HCEC 1CT (cell line): ENCODE measurements at regions not wholly inside any gene's neighbourhood (a gene's known extent, or its start where the extent isn't known, plus 50 kb on each side); places are given as distances from the start of the nearest gene placed in this dataset.
"Not testable (repeated sequence)": the region's sequence is repeated elsewhere in the genome, so short reads cannot be mapped to it uniquely, and the experiment has no call there.

Experiments used
- DNase-seq: peaks from one replicate; pipeline ENCODE4 v3.0.0-alpha.2; 2017

DNA sequence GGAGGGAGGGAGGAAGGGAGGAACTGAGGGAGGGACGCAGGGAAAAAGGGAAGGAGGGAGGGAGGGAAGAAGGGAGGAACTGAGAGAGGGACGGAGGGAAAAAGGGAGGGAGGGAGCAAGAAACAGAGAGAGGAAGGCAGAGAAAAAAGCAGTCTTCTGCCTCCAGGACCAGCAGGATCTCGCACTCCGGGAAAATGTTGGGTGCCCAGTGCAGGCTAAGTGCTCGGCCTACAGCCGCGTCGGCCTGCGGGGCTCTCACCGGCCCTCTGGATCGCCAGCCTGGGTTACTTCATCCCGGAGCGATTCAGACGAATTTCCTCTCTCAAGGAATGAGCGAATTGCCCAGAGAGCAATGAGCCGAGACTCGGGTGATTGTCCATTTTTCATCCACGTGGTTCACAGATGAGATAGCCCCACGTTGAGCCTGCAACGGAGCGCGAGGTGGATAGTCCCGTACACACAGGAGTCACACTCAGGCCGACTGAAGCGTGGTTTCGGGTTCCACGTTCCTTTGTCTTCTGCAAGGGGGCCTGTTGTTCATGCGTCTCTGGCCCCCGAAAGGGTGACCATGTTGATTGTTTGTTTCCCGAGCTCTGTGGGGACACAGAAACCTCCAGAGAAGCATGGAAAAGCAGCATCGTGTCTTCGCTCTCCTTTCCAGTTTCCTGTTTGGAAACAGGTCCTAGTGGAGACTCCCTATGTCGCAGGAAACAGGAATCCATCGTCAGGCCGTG is 1937.1 kb upstream of the DEFB115 start:
- DNase-seq, result not testable (repeated sequence)

DNA sequence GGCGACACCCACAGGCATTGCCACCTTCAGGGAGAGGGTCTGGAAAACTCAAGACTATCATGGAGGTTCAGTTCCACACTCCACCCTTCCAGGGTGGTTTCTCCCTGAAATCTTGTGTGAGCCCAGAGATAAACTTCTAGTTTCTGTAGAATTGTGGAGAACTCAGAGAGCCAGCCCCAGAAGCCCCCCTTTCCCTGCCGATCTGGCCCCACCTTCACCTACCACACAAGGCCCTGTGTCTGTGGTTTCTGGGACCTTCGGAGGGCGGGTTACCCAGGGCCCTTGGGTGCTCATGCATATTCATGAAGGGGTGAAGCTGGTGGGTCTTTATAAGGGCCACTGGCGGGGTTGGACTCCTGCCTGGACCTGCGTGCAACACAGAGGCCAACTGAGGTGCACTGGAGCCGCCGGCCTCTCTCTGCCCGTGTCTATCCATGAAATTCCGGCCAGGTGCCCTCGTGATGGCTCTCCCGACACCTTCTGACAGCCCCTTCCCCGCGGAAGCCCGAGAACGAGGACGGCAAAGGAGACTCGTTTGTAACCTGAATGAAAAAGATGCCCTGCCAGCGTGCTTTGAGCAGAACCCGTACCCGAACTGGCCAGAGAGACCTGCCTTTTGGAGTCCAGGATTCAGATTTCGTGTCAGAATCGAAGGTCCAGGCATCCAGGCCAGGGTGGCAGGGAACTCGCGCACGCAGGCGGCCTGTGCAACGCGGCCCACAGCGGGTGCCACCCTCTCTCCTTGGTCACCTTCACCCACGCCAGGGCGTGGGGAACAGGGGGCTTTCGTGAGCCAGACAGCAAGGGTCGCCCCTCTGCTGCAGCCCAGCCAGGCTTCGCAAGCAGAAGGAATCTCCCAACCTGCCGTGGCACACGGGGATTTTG is 1933.6 kb upstream of the DEFB115 start:
- not testable (repeated sequence) for DNase-seq

DNA sequence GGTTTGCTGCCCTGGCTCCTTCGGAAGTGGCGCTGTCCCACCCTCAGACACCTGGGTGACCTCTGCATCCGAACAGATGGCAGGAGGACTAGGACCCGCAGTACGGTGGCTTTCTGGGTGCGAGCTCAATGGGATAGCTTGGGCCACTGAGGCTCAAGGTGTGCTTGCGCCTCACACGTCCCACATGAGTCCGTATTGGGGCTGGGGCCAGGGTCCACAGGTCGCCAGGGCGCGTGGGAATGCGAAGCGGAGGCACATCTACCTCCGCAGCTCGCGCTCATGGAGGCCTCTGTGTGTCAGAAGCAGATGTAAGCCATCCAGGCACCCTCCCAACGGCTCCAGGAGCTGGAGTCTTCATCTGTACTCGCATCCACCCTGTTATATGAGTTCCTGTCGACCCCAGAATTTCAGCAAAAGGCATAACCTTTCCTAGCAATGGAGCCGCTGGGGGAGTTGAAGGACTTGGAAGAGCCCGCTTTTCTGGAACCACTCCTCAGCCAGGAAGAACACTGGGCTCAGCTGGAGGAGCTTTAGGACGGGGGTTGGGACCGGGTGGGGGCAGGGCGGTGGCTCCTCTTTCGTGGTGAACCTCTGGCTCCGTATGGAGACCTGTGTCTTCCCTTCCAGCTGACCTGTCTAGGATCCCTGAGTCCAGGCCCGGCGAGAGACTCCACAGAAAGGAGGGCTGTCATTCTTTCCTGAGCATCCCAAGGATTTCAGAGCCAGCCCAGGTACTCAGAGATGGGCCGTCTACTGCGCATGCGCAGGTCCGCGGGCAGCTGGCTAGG is 1932.8 kb upstream of the DEFB115 start:
- not testable (repeated sequence) for DNase-seq

DNA sequence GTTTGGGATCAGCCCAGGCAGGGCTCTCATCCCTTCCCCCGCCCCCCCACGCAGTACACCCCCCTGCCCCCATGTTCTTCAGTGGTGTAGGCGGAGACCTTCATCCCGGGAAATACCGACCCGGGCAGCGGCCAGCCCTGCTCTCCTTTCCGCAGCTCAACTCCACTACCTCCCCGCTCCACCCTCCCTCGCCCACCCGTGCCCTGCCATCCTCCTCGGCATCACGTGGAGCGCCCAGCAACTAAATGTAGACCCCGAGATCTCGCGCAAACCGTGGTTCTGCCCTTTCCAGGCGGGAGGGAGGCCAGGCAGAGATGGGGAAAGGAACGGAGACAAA is 1932.2 kb upstream of the DEFB115 start:
- DNase-seq, result no peak

DNA sequence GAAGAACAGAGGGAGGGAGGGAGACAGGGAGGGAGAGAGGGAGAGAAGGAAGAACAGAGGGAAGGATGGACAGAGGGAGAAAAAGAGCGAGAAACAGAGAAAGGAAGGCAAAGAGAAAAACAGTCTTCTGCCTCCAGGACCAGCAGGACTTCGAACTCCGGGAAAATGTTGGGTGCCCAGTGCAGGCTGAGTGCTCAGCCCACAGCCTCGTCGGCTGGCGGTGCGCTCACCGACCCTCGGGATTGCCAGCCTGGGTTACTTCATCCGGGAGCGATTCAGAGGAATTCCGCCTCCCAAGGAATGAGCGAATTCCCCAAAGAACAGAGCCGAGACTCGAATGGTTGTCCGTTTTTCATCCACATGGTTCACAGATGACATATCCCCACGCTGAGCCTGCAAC is 1931.7 kb upstream of the DEFB115 start:
- DNase-seq, result not testable (repeated sequence)

DNA sequence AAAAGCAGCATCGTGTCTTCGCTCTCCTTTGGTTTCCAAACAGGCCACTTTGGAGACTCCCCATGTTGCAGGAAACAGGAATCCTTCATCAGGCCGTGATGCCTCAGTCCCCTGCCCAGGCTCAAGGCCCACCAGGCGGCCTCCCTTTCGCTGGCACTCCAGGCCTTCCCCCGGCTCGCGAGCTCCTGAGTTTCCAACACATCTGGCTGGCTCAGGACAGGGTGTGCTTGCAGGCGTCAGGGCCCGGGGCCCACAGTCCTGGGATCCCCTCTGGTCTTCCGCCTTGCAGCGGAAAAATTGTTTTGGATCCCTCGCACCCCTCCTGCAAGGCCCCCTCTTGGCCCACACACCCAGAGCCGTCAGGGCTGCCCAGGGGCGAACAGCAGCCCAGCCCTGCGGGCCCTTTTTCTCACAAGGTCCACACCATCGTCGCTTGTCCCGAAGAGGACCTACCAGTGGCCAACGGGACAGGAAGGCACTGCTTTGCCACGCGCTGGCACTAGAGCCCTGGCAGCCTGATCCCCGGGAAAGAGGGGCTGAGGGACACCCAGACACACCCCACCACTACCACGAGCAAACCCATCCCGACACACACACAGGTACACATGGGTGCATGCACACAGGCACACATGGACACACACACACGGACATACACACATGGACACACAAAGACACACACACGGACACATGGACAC is 1930.9 kb upstream of the DEFB115 start:
- no peak for DNase-seq

DNA sequence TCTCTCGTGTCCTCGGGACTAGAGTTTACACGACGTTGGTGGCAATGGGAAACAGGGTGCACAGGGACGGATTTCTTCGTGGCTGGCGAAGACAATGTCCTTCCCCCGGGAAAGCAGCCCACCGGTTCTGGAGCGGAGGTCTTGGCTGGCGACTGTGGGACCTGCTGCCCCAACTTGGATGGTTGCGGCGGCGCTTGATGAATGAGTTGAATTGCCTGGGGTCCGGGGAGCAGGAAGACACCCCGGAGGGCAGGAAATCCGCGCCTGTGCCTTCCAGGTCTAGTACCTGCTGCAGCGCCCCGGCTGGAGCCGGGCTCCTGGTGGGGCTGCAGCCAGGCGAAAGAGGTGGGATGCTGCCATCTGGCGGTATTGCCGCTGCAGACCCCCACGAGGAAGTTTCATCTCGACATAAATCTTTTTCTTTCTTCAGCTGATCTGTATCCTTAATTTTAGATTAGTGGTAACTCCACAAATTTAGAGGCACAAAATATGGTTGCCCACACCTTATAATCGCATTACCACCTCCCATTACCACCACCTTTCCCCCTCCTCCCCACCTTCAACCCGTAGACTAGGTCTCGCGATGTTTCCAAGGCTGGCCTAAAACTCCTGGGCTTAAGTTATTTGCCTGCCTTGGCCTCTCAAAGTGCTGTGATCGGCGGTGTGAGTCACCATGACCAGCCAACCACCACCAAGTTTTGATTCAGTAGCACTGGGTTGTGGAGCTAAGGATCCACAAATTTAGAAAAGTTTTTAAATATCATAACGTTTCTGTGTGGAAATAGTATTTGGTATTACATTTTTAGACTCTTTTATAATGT is 1929.7 kb upstream of the DEFB115 start:
- not testable (repeated sequence) for DNase-seq

DNA sequence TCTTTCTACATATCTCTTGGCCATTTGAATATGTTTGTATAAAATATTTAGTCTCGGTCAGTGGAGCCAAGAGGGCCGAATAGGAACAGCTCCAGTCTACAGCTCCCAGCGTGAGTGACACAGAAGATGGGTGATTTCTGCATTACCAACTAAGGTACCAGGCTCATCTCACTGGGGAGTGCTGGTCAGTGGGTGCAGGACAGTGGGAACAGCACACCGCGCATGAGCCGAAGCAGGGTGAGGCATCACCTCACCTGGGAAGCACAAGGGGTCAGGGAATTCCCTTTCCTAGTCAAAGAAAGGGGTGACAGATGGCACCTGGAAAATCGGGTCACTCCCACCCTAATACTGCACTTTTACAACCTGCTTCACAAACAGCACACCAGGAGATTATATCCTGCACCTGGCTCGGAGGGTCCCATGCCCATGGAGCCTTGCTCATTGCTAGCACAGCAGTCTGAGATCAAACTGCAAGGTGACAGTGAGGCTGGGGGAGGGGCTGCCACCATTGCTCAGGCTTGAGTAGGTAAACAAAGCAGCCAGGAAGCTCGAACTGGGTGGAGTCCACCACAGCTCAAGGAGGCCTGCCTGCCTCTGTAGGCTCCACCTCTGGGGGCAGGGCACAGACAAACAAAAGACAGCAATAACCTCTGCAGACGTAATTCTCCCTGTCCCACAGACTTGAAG is 1926.9 kb upstream of the DEFB115 start:
- DNase-seq, result not testable (repeated sequence)

DNA sequence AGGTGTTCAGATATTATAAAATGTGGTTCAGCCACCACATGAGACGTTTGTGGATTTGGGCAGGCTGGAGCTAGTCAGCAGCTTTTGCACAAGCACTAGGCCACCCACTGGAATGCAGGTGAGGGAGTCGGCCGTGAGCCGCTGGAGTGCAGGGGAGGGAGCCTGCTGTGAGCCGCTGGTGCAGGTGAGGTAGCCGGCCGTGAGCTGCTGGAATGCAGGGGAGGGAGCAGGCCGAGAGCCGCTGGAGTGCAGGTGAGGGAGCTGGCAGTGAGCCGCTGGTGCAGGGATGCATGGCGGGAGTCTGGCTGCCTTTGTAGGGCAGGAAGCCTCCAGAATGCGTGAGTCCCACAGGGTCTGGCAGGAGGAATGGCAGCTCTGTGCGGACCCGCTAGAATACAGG is 1907.6 kb upstream of the DEFB115 start:
- DNase-seq, result no peak

DNA sequence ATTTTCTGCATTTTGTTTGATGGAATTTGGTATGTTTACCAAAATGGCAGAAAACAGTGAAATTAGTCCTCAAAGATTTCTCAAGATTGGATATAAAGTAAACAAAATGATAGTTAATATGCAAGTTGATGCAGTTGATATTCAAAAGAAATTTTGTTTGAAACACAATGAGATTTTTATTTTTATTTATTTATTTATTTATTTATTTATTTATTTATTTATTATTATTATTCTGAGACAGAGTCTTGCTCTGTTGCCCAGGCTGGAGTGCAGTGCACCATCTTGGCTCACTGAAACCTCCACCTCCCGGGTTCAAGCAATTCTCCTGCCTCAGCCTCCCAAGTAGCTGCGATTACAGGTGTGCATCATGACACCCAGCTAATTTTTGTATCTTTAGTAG is 1881.5 kb upstream of the DEFB115 start:
- not testable (repeated sequence) for DNase-seq

DNA sequence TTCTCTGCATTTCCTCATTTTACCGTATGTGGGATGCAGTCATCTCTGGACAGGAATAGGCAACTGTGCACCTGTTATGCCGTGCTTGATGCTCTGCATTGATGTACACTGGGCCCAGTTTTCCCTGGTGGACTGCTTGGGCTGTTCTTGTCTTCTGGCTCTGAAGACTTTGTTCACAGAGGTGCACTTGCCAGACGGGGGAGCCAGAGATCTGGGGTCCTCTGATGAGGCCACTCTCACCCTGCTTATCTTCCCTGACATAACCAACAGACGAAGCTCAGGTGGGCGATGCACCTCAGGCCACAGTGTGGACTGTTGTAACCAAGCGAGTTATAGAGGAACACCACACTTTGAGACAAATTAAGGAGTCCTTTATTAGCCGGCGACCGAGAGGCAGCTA is 1864.6 kb upstream of the DEFB115 start:
- not testable (repeated sequence) for DNase-seq

DNA sequence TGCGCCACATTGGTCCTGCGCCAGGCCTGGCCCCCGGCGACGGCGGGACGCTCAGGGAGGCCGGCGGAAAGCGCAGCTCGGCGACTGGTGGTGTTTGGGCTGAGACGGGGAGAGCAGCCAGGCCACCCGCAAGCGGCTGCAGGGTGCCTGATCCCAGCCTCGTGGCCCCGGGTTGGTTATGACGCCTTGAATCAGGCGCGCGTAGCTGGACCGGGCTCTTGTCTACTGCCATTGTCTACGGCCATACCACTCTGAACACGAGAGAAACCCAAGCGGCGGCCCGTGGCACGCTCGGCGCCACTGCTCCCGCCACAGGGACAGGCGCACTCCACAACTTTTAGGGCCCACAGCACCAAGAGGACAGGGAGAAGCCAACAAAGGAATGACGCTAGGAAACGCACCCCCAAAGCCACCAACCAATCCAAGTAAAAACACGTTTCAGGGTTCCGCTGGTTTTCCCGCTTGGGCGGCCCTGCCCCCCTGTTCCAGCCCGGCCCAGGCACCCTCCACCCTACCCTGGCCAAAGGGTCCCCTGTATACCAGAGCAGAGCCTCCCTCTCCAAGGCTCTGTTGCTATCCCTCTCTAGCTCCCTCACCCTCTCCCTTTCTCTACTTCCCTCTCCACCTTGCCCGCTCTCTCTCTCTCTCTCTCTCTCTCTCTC is 1849.3 kb upstream of the DEFB115 start:
- no peak for DNase-seq

DNA sequence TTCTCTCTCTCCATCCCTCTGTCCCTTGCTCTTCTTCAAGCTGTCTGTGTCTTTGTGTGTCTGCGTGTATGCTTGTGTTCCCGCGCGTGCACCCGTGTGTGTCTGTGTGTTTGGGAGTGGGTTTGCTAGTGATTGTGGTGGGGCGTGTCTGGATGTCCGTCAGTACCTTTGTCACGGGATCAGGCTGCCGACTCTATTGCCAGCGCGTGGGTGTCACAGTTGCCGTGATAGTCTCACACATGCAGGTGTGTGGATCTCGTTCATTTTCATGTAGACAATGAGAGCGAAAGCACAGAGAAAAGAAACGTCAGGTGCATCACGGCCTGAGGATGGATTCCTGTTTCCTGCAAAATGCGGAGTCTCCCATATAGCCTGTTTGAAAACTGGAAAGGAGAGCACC is 1848.8 kb upstream of the DEFB115 start:
- not testable (repeated sequence) for DNase-seq

DNA sequence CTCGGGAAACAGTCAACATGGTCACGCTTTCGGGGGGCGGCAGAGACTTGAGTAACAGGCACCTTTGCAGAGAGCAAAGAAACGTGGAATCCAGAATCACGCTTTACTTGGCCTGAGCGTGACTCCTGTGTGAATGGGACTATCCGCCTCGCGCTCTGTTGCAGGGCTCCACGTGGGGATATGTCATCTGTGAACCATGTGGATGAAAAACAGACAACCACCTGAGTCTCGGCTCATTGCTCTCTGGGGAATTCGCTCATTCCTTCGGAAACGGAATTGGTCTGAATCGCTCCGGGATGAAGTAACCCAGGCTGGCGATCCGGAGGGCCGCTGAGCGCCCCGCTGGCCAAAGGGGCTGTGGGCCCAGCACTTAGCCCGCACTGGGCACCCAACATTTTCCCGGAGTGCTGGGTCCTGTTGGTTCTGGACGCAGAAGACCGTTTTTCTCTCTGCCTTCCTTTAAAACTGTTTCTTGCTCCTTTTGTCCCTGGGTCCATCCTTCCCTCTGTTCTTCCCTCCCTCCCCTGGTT is 1848.2 kb upstream of the DEFB115 start:
- not testable (repeated sequence) for DNase-seq

DNA sequence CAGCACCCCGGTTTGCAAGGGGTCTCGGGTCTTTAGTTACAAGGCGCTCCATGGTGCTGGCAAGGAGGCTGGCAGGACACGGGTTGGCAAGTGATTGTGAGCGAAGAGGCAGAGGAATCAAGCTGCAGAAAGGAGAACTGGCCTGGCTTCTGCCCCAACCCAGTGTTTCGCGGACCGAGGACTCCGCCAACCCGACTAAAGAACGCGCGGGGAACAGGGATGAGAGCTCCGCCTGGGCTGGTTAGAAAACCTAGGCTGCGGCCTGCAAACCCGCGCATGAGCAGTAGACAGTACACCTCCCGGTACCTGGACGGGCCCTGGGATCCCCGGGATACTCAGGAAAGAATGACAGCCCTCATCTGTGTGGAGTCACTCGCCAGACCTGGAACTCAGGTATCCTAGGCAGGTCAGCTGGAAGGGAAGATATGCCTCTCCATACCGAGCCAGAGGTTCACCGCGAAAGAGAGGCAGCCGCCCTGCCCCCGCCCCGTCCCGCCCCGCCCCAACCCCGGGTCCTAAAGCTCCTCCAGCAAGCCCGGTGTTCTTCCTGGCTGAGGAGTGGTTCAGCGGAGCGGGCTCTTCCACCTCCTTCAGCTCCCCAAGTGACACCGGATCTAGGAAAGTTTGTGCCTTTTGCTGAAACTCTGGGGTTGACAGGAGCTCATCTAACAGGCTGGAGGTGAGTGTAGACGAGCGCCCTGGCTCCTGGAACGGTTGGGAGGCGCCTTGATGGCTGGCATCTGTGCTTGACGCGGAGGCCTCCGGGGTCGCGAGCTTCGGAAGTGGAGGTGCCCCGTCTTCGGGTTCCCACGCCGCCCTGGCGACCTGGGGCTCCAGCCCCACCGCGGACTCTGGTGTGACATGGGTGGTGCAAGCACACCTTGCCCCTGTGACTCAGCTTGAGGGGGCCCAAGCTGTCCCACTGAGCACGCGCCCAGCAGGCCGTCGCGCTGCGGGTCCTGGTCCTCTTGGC is 1847.3 kb upstream of the DEFB115 start:
- DNase-seq, result no peak

DNA sequence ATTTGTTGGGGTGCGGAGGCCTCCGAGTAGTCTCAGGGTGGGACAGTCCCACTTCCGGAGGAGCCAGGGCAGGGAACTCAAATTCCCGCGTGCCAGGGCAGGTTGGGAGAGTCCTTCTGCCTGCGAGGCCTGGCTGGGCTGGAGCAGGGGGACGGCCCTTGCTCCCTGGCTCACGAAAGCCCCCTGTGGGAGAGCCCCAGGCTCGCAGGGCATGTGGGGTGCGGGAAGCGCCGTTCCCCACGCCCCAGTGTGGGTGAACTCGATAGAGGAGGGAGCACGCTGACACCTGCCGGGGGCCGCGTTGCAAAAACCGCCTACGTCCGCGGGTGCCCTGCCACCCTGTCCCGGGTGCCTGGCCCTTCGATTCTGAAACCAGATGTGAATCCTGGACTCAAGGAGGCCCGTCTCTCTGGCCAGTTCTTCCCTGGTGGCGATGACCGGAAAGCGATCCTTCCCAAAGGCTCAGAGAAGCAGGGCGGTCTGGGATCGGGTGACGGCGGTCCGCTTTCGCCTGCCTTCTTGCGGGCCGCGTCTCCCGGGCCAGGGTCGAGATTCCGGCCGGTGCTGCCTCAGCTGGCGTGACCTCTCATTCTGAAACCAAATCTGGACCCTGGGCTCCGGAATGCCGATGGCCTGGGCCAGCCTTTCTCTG is 1846.5 kb upstream of the DEFB115 start:
- no peak for DNase-seq

DNA sequence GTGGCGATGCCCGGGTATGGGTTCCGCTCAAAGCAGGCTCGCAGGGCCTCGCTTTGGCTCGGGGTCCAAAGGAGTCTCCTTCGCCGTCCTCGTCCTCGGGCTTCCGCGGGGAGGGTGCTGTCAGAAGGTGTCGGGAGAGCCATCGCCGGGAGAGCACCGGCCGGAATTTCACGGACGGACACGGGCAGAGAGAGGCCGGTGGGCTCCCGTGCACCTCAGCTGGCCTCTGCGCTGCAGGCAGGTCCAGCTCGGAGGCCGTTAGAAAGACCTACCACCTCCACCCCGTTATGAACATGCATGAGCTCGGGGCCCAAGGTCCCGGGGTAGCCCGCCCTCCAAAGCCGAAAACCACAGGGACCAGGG is 1846.0 kb upstream of the DEFB115 start:
- DNase-seq, result not testable (repeated sequence)

DNA sequence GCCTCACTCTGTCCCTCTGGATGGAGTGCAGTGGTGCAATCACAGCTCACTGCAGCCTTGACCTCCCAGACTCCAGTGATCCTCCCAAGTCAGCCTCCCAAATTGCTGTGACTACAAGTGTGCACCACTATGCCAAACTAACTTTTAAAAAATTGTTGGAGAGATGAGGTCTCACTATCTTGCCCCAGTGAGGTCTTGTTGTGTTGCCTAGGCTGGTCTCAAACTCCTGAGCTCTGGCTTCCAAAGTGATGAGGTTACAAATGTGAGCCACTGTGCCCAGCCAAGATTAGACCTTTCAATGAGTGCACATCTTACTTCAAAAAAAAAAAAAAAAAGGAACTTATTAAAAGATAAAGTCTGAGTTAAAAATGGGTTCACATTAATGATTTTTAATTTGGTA is 1838.1 kb upstream of the DEFB115 start:
- DNase-seq, result no peak
